Activated CD8-positive, alpha-beta memory T cell treated with anti-CD3 and anti-CD28 coated beads, Interleukin-2, amount 50 U/mL, for 1 hour (primary cell): ENCODE measurements at regions not wholly inside any gene's neighbourhood (a gene's known extent, or its start where the extent isn't known, plus 50 kb on each side); places are given as distances from the start of the nearest gene placed in this dataset.

Source experiments
- DNase-seq: peaks from one replicate; pipeline ENCODE4 v3.0.0-alpha.2; 2020; ENCODE audit errors: extremely low read depth

DNA sequence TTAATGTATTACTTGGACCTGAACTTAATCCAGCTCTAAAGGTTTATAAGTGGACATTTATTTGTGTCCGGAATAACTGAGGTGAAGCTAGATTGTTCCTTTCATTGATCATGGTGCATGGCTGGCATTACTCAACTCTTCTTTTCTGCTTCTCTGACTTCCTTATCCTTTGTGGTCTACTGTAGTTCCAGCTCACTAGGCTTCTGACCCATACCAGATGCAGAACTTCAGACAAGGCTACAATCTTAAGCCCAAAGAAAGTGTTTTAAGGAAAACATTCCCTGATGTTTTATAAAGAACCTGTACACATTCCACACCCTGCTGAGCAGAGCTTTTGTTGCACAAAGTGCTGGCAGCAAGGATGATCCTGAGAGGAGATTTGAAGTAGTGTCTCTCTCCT lies 250.8 kb upstream of the TGFBR2 start:
- no peak for DNase-seq

DNA sequence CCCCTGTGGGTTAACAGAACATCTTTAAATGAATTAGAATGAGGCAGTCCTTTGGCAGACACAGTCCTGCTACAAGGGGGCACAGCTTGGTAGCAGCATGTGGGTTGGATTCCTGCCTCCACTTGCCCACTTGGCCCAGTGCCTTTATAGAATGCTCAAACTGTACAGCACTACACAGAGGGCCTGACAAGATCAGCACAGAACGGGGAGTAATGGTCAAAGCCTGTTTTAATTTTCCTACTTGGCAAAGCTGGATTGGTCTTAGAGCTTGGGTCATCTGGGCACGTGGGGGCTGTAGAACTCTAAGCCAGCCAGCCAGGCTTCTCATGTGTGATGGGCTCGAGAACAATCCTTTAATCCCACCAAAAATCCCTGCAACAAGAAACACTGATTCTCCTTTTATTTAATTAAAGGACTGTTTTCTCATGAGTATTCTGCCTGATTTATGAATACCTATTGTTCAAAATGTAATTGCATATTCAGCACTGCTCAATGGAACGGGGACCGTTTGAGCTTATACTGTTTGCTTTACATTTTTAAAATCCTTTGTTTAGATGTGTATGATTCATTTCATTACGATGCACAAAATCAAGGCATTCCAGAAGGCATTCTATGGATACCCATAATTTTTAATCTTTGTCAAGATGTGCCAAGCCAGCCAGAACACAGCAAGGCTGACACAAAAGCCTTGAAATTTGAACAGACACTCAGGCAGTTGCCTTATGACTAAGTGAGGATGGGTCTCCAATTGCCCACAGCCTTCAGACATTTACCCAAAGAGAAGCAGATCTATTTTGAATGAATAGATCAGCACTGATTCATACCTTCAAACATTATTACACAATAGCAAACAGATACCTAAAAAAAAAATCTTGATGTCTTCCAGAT lies 249.3 kb upstream of the TGFBR2 start:
- no peak for DNase-seq

DNA sequence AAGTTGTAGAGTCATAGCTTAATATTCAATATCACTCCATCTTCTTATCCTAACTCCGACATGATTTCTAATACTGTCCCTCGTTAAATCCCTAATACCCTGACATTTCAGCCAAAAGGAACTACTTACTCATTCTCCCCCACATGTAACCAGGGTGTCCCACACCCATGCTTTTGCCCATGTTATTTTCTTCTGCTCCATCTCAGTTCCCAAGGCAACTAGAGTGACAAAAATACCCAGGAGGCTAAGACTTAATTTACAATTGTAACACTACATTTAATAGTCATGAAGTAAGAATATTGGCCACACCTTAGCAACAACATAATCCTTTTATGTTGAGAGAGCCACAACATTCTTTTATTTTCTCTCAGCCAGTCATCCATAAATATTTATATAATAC lies 248.5 kb upstream of the TGFBR2 start:
- DNase-seq, result no peak

DNA sequence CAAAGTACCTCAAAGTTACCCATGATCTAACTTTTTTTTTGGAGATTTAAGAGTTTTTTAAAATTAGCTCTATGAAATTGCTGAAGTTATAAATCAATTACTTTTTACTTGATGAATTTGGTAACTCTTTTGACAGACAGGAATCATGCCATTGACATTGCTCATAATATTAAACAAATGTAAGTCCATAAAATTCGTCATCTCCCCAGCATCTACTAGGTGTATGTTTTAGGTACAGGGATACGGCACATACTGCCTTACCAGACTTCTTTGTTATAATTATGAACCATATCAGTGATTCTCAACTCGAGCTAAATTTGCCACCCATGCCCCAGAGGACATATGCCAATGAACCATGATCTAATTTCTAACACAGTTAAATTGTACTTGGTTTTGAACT lies 247.5 kb upstream of the TGFBR2 start:
- DNase-seq, result no peak

DNA sequence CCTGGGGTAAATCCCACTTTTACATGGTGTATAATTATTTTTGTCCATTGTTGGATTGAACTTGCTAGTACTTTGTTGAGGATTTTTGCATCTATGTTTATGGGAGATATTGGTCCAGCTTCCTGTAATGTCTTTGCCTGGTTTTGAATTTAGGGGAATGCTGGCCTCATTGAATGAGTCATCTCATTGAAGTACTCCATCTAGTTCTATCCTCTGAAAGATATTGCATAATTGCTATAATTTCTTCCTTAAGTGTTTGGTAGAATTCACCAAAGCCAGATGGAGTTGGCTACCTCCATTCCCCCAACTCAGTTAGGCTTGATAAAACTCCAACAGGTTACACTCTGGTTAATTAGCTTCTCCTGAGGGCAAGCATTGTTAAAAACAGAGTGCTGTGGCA lies 237.4 kb upstream of the TGFBR2 start:
- no peak for DNase-seq

DNA sequence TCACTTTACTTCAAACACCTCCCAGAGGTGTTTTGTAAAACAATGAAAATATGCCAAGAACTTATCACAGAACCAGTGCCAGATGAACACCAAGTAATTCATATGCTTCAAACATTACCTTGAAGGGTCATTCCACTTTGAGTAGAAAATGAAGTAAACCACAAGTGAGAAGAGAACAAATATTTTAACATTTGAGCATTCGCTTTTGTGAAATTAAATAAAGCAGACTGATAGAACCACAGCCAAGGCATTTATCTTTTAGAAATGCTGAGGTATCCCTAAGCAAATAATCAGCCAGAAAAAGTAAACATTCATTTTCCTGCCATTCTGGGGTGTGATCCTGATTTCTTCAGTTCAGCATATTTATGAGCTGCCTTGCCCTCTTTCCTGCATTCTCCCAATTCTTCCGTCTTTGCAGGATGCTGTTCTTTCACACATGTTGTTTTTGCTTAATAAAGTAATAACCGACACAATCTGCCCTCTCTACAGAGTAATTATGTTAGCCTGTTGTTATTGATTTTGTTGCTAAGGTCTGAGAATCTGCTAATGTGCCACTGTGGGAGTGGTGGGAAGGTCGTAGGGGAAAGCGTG lies 235.6 kb upstream of the TGFBR2 start:
- DNase-seq, result no peak

DNA sequence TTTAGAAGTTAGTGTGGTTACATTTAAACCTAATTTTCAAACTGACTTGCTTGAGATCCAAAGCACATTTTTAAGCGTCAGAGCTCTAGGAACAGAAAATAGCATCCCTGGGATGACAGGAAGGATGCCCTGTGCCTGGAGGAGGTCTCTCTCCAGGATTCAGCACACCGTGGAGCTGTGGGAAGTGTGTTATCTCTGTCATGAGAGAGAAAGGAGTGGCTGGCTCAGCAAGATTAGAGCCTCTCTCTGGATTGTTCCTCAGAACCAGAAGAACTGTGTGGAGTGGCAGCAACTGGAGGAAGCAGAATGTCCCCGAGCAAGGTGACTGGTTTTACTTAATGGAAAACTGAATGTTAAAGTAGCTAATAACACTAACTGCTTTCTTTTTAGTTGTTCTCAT lies 233.6 kb upstream of the TGFBR2 start:
- DNase-seq, result no peak

DNA sequence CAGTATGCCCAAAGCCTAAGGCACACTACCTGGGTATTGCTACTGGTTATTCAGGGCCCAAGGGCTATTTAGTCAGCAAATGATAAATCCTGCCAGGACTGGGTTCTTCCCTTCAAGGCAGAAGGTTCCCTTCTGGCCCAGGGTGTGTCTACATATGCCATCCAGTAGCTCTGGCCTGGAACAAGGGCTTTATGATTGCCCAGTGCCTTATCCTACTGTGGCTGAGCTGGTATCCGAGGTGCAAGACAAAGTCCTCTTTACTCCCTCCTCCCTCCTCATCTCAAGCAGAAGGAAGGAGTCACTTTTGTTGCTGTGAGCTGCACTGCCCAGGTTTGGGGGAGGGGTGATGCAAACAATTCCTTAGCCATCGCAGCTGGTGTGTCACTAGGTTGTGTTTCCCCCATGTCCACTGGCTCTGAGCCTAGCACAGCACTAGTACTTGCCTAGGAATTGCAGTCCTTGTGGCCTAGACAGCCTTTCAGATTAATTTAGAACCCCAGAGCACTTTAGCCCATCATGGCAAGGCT lies 221.8 kb upstream of the TGFBR2 start:
- DNase-seq, result no peak

DNA sequence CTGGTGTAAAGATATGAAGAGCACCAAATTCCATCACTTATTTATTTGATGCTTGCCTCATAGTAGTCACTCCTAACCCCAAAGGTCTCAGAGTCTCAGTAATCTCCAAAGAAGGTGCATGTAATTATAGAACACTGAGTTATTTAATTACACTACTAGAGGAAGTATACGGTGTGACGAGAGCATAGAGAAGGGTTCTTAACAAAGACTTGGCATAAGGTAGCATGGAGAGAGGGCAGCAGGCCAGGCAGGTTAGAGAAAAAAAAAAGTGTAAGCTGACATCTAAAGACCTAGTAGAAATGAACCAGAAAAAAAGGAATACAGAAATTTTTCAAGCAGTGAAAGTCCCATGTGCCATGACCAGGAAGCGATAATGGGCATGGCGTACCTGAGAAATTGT lies 213.3 kb upstream of the TGFBR2 start:
- no peak for DNase-seq

DNA sequence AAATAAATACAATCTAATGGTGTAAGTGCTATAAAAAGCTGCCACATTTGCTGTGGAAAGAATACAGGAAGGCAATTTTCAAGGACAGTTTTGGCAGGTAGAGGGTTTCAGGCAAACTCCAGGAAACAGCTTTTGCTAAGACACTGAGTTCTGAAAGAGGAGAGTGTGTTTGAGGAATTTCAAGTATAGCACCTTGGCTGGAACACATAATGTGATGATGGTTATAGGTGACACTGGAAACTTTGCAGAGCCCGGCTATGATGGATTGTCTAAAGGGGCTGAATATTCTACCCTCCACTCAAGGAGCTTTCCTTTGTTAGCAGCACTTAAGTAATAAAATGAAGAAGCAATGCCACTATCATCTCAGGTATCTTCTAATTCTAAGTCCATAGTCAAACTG lies 209.4 kb upstream of the TGFBR2 start:
- DNase-seq, result no peak

DNA sequence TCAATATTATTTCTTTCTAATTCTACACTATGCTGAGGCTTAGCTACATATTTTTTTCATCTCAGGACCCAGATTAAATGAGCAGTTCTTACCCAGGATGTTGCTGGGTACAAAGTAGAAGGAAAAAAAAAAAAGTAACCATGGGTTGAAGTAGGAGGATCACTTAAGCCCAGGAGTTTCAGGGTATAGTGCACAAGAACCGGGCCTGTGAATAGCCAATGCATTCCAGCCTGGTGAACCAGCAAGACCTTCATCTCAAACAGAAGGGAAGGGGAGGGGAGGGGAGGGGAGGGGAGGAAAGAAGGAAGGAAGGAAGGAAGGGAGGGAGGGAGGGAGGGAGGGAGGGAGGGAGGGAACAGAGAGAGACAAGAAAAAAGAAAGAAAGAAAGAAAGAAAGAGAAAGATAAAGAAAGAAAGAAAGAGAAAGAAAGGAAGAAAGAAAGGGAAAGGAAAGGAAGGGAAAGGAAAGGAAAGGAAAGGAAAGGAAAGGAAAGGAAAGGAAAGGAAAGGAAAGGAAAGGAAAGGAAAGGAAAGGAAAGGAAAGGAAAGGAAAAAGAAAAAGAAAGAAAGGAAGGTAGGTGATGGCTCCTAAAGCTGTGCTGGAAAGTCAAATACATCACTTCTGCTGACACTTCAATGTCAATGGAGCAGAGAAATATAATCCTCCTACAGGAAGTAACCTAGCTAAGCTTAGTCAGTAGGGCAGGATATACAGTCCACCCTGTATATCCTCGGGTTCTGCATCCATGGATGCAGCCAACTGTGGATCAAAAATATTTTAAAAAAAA lies 206.8 kb upstream of the TGFBR2 start:
- DNase-seq, result no peak

DNA sequence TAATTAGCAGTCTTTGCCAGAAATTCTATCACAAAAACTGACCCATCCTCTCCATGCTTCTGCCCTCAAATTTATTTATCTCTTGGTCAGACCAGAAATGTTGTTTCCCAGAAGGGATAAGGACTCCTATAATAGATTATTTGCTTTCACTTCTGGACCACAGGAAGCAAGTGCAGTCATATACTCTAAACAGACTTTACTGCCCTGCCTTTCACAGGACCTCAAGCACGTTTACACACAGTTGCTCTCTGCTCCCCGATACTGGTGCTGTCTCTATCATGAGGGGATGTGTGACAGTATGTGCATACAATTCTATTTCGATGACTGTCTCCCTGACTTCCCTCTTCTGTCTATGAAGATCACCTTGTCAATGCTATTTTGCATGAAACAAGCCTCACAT lies 205.5 kb upstream of the TGFBR2 start:
- DNase-seq, result no peak

DNA sequence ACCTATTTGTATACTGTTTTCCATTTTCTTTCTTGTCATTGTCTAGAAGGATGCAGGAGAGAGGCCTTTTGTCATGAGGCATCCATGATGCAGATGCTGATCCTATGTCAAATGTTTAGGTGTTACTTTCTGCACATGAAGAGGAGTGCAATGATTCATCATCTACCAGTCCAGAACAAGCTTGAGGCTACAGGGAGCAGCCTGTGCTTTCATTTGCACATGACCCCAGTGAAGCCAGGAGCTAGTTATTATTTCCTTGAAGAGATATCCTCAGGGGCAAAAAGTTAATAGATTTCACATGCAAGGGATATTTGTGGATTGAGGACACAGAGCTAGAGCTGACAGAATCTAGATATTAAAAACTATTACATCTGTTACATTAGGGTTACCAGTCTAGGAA lies 204.4 kb upstream of the TGFBR2 start:
- DNase-seq, result no peak

DNA sequence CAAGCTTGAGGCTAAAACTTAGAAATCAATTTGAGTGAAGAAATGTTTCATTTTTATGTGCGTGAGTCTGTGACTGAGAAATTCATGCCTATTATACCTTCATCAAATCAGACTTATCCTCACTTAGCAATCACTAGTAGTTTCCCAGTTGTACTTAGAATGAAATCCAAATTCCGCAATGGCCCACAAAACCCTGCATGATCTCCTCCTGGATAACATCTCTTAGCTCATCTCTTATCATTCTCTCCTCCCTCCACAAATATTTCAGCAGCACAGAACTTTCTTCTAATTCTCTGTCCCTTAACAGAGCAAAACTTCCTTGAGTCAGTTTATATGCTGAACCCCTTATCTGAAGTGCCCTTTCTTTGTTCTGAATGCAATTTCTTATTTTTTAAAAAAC lies 198.8 kb upstream of the TGFBR2 start:
- no peak for DNase-seq

DNA sequence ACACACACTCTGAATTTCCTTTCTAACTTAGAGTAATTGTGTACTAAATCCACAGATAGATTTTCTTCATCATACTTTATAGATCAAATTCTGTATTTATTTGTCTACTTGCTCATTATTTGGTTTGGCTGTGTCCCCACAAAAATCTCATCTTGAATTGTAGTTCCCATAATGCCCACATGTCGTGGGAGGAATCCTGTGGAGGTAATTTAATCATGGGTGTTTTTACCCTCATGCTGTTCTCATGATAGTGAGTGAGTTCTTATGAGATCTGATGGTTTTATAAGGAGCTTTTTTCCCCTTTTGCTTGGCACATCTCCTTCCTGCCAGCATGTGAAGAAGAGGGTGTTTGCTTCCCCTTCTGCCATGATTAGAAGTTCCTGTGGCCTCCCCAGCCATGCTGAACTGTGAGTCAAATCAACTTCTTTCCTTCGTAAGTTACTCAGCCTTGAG lies 198.3 kb upstream of the TGFBR2 start:
- no peak for DNase-seq

DNA sequence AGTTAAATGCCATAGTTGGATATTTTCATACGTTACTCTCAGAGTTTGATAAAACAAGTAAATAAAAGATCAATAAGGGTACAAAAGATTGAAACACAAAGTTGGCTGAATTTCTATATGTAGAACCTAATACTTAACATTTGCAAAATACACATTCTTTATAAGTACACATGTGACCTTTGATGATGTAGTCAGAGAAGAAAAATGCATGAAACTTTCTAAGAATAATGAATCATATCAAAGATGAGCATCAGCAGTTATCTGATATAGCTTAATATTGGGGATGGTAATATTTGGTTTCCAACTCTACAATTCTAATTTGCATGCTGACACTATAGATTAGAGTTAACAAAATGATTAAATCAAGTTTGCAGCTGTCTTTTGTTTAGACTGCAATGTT lies 188.0 kb upstream of the TGFBR2 start:
- no peak for DNase-seq

DNA sequence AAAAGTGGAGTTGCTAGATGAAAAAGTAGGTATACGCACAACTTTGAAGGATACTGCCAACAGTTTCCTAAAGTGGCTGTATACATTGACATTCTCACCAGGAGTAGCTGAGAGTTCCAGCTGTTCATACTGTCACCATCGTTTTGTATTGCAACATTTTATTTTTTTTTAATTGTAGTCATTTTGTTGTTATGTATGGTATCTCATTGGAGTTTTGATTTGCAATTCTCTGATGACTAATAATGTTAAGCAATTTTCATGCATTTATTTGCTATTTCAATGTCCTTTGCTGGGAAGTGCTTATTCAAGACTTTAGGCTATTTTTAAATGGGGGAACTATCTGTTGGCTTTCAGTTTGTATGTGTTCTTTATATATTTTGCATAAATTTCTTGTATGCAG lies 185.1 kb upstream of the TGFBR2 start:
- DNase-seq, result no peak

DNA sequence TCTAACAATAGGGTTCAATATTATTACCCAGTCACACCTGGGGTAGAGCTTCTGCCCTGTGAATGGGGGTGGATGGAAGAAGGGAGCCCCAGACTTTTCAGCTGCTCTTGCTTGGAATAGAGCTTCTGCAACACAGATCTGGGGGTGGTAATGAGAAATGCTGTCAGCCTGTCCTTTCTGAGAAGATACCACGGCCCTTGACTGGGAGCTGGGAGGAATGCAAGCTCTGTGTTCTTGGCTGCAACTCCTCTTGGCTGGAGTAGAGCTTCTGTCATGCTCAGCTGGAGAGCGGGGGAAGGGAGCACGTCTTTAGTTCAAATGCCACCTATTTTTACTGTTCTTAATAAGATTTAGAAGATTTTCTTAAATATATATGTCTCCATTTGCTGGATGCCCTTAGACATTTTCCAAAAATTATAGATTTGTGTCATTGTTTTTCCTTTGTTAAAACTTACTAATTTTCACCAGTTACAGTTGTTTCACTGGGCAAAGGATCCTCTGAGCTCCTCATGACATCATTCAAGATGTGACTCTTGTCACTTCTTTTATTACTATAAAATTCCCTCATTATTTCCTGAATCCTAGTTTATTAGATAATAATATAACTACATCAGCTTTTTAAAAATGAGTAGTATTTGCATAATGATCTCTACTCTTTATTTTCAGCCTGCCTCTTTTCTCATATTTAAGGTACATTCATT lies 180.0 kb upstream of the TGFBR2 start:
- no peak for DNase-seq

DNA sequence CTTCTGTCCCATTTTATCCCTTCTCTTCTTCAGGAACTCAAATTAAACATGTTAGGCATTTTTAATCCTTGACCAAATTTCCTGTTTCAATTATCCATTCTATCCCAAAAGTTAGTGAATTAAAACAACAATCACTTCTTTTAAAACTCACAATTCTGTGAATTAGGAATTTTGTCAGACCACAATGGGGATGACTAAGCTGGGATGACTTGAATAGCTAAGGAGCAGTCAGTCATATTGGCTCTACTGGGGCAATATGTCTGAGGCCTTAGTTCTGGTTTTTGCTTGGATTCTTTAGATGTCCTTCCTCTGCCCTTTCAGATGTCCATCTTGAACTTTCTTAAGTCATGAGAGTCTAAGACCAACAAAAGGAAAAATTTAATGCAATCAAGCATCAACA lies 178.2 kb upstream of the TGFBR2 start:
- DNase-seq, result no peak

DNA sequence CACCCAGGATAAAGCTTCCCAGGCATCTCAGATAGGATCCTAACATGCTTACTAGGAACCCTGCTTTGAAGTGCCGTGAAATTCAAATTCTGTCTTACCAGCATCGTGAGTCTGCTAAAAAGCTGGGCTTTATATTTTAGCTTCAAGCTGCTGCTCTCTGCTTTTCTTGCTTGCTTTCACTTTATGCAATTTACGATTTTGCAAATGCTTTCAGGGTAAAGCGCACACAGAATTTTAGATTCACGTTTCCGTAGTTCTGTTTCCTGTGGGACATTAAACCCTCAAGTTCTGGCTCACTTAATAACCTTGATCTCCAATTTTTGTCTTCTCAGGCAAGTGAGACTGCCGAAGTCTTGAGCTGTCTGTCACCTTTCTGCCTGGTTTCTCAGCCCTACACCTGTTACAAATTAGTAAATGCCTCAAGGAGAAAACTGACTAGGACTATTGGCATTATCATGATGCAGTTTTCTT lies 170.5 kb upstream of the TGFBR2 start:
- no peak for DNase-seq

DNA sequence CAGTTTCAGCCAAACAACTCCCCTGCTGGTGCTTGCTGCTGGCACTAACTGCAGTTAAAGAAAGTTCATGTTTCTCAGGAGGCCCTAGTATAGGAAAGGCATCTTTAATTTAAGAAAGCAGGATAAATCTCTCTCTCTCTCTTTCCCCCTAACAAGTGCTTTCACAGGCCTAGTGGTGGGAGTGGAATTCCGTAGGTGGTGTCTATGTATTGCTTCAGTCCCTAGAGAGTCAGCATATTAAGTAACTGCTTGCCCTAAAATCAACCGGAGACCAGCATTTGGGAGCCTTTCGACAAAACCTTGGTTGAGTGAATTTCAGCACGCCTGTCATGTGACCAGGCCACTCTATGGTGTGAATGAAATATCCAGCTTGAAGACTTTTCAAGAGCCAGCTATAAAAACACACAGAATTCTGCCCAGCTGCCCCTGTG lies 169.2 kb upstream of the TGFBR2 start:
- DNase-seq, result no peak

DNA sequence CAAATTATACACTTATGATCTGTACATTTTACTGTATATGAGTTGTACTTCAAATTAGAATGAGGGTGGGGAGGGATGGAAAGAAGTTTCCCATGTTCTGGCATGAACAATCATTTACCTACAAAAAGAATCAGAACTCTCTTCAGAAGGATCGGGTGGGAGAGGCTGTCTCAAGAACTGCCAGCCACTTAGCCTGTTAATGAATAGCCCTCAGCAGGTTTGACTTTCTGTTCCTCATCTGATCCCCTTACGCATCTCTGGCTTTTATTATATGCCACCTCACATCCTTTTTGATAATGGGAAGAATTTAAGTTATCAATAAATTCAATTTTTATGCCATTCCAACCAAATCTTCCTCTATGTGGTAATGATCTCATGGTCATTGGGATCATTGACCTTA lies 168.3 kb upstream of the TGFBR2 start:
- no peak for DNase-seq
